HG02623 (cell line): ENCODE measurements at regions not wholly inside any gene's neighbourhood (a gene's known extent, or its start where the extent isn't known, plus 50 kb on each side); places are given as distances from the start of the nearest gene placed in this dataset.
"Not testable (repeated sequence)": the region's sequence is repeated elsewhere in the genome, so short reads cannot be mapped to it uniquely, and the experiment has no call there.

Experiments used
- ATAC-seq: cut with Tn5 transposase; IDR thresholded peaks from one replicate; pipeline ENCODE4 v1.9.1; 2021; ENCODE audit warnings: moderate library complexity; ENCODE audit not compliant: unreplicated experiment

- ATAC-seq, result not testable (repeated sequence)
Measured at GRCh38 chr13:109702030-109702597, 84.3 kb downstream of the IRS2 start.

- no peak for ATAC-seq
Measured at GRCh38 chr13:109700176-109700575, 86.2 kb downstream of the IRS2 start.

- ATAC-seq, result no peak
Measured at GRCh38 chr13:109699628-109700071, 86.7 kb downstream of the IRS2 start.

- no peak for ATAC-seq
Measured at GRCh38 chr13:109698779-109699178, 87.6 kb downstream of the IRS2 start.

GRCh38 chr13:109697936-109698335 lies 88.4 kb downstream of the IRS2 start:
- no peak for ATAC-seq

- ATAC-seq, result no peak
Measured at GRCh38 chr13:109695402-109696190, 90.8 kb downstream of the IRS2 start.

- ATAC-seq, result no peak
Measured at GRCh38 chr13:109694972-109695371, 91.4 kb downstream of the IRS2 start.

- ATAC-seq, result no peak
Measured at GRCh38 chr13:109693213-109693612, 93.2 kb downstream of the IRS2 start.

- no peak for ATAC-seq
Measured at GRCh38 chr13:109691689-109692088, 94.7 kb downstream of the IRS2 start.

- no peak for ATAC-seq
Measured at GRCh38 chr13:109687559-109688448, 98.6 kb downstream of the IRS2 start.

- ATAC-seq, result no peak
Measured at GRCh38 chr13:109685203-109685602, 101.2 kb downstream of the IRS2 start.

- no peak for ATAC-seq
Measured at GRCh38 chr13:109684824-109685202, 101.6 kb downstream of the IRS2 start.

GRCh38 chr13:109684084-109684823 lies 102.1 kb downstream of the IRS2 start:
- no peak for ATAC-seq

- no peak for ATAC-seq
Measured at GRCh38 chr13:109682534-109683244, 103.7 kb downstream of the IRS2 start.

GRCh38 chr13:109680930-109681329 lies 105.5 kb downstream of the IRS2 start:
- ATAC-seq, result no peak

GRCh38 chr13:109680288-109680687 lies 106.1 kb downstream of the IRS2 start:
- ATAC-seq, result no peak

GRCh38 chr13:109678459-109678858 lies 107.9 kb downstream of the IRS2 start:
- no peak for ATAC-seq

GRCh38 chr13:109677206-109677605 lies 109.2 kb downstream of the IRS2 start:
- ATAC-seq, result no peak

GRCh38 chr13:109673477-109673876 lies 112.9 kb downstream of the IRS2 start:
- no peak for ATAC-seq

- ATAC-seq, result no peak
Measured at GRCh38 chr13:109672545-109672944, 113.8 kb downstream of the IRS2 start.
